Endothelial cell of umbilical vein (primary cell): ENCODE measurements at regions not wholly inside any gene's neighbourhood (a gene's known extent, or its start where the extent isn't known, plus 50 kb on each side); places are given as distances from the start of the nearest gene placed in this dataset.

Experiments used
- BruUV-seq: library from RNA; stranded (reverse); fragments of 400-500 nt; replicated peaks from 2 replicates; lab custom pipeline; 2021; lab: Mats Ljungman, UMichigan
- CTCF ChIA-PET: fragments of 300-600, 350-600 bp; sonication (Branson Sonifier 250); formaldehyde crosslinking; loops from one replicate; lab custom pipeline; 2021; ENCODE audit warnings: antibody characterized with exemption, inconsistent platforms; lab: Charles Lee
- POLR2A ChIA-PET: fragments of 300-600, 350-600 bp; sonication (Branson Sonifier 250); formaldehyde crosslinking; loops from one replicate; lab custom pipeline; 2021; ENCODE audit warnings: antibody characterized with exemption, inconsistent platforms; lab: Charles Lee
- DNase-seq: peaks from one replicate; pipeline ENCODE4 v3.0.0-alpha.2; 2011; ENCODE audit warnings: low read depth, low spot score
- FAIRE-seq: peaks from 2 replicates; lab custom pipeline; 2011; peaks lifted over from hg19 to GRCh38; lab: Jason Lieb, UNC
- H2AFZ ChIP-seq: 2 replicates; pipeline ENCODE4 v1.6.0; 2012; ENCODE audit warnings: low read depth, low read length, control low read depth, inconsistent platforms
- H3K27ac ChIP-seq: 2 replicates; pipeline ENCODE4 v1.5.1; 2011; ENCODE audit warnings: low read depth, mild to moderate bottlenecking, control low read depth, low read length, moderate library complexity; ENCODE audit not compliant: insufficient read depth
- H3K27me3 ChIP-seq, 2 experiments: 2 replicates each; pipeline versions ENCODE4 v1.6.0 to v1.6.1; 2011; ENCODE audit warnings: low read length in 2 of 2, mixed read lengths in 1 of 2; ENCODE audit not compliant: control insufficient read depth in 2 of 2, insufficient read depth in 2 of 2
- H3K36me3 ChIP-seq, 2 experiments: 2 replicates in 1 of 2; 3 replicates in 1 of 2; pipeline ENCODE4 v1.5.1; 2011; ENCODE audit warnings: low read length in 2 of 2, mild to moderate bottlenecking in 1 of 2, moderate library complexity in 1 of 2; ENCODE audit not compliant: control insufficient read depth in 2 of 2, insufficient read depth in 2 of 2; ENCODE audit errors: extremely low read depth in 1 of 2
- H3K4me1 ChIP-seq: 3 replicates; pipeline ENCODE4 v1.5.1; 2011; ENCODE audit warnings: mild to moderate bottlenecking, low read length; ENCODE audit not compliant: control insufficient read depth, insufficient read depth; ENCODE audit errors: extremely low read depth
- H3K4me2 ChIP-seq: 2 replicates; pipeline ENCODE4 v1.6.1; 2011; ENCODE audit warnings: low read length, control low read depth, mixed read lengths; ENCODE audit not compliant: insufficient read depth
- H3K4me3 ChIP-seq, 3 experiments: fragments of 200-600 bp in 1 of 3; sonication (generic), shearing (Covaris generic) in 1 of 3; replicated peaks in 1 of 3; 2 replicates each; pipeline ENCODE4 v1.5.1; 2011 to 2016; ENCODE audit warnings: control low read depth in 3 of 3, low read length in 3 of 3, mild to moderate bottlenecking in 2 of 3, inconsistent platforms in 1 of 3, low read depth in 1 of 3, moderate library complexity in 1 of 3; ENCODE audit not compliant: insufficient read depth in 1 of 3
- H3K79me2 ChIP-seq: 2 replicates; pipeline ENCODE4 v1.6.0; 2012; ENCODE audit warnings: low read length, inconsistent platforms; ENCODE audit not compliant: control insufficient read depth, insufficient read depth
- H3K9ac ChIP-seq: replicated peaks from 2 replicates; pipeline ENCODE3; 2011; ENCODE audit warnings: low read length, control low read depth; ENCODE audit not compliant: insufficient read depth; ENCODE audit errors: extremely low read depth
- H3K9me1 ChIP-seq: replicated peaks from 3 replicates; pipeline ENCODE4 v1.6.0; 2011; ENCODE audit warnings: mild to moderate bottlenecking, low read length; ENCODE audit not compliant: control insufficient read depth, insufficient read depth; ENCODE audit errors: extremely low read depth
- H3K9me3 ChIP-seq: replicated peaks from 2 replicates; pipeline ENCODE4 v1.5.1; 2012; ENCODE audit warnings: low read length, inconsistent platforms; ENCODE audit not compliant: control insufficient read depth, insufficient read depth
- H4K20me1 ChIP-seq: replicated peaks from 2 replicates; pipeline ENCODE3; 2011; ENCODE audit warnings: mild to moderate bottlenecking, low read length; ENCODE audit not compliant: control insufficient read depth, insufficient read depth; ENCODE audit errors: extremely low read depth
- EZH2 ChIP-seq: IDR thresholded peaks from 2 replicates; pipeline ENCODE4 v1.6.1; 2012; ENCODE audit warnings: borderline replicate concordance, low read depth, mild to moderate bottlenecking, moderate library complexity, low read length, inconsistent platforms; ENCODE audit not compliant: severe bottlenecking
- FOS ChIP-seq: IDR thresholded peaks from 2 replicates; pipeline ENCODE4 v1.6.1; 2011; ENCODE audit warnings: mild to moderate bottlenecking, low read length, moderate library complexity, borderline replicate concordance; ENCODE audit not compliant: insufficient read depth
- GATA2 ChIP-seq: IDR thresholded peaks from 2 replicates; pipeline ENCODE4 v1.7.0; 2011; ENCODE audit warnings: low read depth, mild to moderate bottlenecking, moderate library complexity, mixed read lengths, low read length; ENCODE audit not compliant: insufficient read length, insufficient read depth
- JUN ChIP-seq: IDR thresholded peaks from 2 replicates; pipeline ENCODE4 v1.6.1; 2011; ENCODE audit warnings: borderline replicate concordance, low read depth; ENCODE audit not compliant: insufficient read length, insufficient read depth
- MYC ChIP-seq: IDR thresholded peaks from one replicate; pipeline ENCODE4 v1.6.1; 2011; ENCODE audit warnings: mild to moderate bottlenecking, low read depth, low read length
- POLR2A ChIP-seq: IDR thresholded peaks from 2 replicates; pipeline ENCODE4 v1.6.1; 2012; ENCODE audit warnings: low read depth, mild to moderate bottlenecking, control low read depth, low read length
- POLR2AphosphoS5 ChIP-seq: IDR thresholded peaks from 2 replicates; pipeline ENCODE4 v1.6.1; 2012; ENCODE audit warnings: low read depth, mild to moderate bottlenecking, control low read depth, low read length, moderate library complexity; ENCODE audit not compliant: insufficient read depth
- dilution Hi-C: fragments of 300-500 bp; cut with MboI; formaldehyde crosslinking; loops from one replicate; pipeline ENCODE4 v1.15.0; 2019; ENCODE audit warnings: low sequenced_read_pairs; ENCODE audit not compliant: extremely low pct_ligation_motif_present
- intact Hi-C: fragments of 100-400 bp; cut with micrococcal nuclease; formaldehyde crosslinking; loops from one replicate; pipeline ENCODE4 v1.10.0; 2022
- TF ChIP-seq, protein P1 (sequence below): IDR thresholded peaks from 2 replicates; pipeline ENCODE4 v1.6.1; 2011; ENCODE audit not compliant: insufficient read depth, insufficient read length
- TF ChIP-seq, protein P2 (sequence below), 2 donors: IDR thresholded peaks; 1 replicate in 1 of 2; 2 replicates in 1 of 2; pipeline ENCODE4 v1.5.1; 2011; ENCODE audit warnings: low read length in 2 of 2, mild to moderate bottlenecking in 2 of 2, moderate library complexity in 2 of 2, control low read depth in 1 of 2, inconsistent platforms in 1 of 2, low read depth in 1 of 2; ENCODE audit not compliant: insufficient read depth in 1 of 2; ENCODE audit errors: extremely low read depth in 1 of 2

DNA sequence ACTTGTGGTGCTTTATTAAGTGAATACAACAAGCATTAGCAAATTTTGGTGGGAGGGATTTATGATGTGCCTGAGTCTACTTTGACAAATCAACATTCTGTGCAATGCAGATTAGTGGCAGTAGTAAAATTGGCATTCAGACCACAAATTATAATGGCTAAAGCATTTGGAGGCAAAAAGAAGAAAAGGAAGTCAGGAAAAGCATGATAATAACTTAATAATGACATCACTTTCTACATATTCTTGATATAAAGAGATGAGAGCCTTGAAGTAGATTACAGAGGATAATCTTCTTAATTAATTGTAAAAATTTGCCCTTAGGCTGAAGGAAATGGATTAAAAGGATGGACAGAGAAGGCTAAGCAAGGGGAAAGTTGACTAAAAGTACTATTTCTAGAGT lies 126.0 kb downstream of the SLC6A15 start:
- no peak for TF ChIP-seq EZH2
- no peak for TF ChIP-seq JUN
- TF ChIP-seq, protein P1, sequence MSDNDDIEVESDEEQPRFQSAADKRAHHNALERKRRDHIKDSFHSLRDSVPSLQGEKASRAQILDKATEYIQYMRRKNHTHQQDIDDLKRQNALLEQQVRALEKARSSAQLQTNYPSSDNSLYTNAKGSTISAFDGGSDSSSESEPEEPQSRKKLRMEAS, result no peak
- no peak for TF ChIP-seq FOS
- TF ChIP-seq POLR2A, result no peak
- TF ChIP-seq, protein P2, sequence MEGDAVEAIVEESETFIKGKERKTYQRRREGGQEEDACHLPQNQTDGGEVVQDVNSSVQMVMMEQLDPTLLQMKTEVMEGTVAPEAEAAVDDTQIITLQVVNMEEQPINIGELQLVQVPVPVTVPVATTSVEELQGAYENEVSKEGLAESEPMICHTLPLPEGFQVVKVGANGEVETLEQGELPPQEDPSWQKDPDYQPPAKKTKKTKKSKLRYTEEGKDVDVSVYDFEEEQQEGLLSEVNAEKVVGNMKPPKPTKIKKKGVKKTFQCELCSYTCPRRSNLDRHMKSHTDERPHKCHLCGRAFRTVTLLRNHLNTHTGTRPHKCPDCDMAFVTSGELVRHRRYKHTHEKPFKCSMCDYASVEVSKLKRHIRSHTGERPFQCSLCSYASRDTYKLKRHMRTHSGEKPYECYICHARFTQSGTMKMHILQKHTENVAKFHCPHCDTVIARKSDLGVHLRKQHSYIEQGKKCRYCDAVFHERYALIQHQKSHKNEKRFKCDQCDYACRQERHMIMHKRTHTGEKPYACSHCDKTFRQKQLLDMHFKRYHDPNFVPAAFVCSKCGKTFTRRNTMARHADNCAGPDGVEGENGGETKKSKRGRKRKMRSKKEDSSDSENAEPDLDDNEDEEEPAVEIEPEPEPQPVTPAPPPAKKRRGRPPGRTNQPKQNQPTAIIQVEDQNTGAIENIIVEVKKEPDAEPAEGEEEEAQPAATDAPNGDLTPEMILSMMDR (IDR thresholded peaks at IDR 0.05; ENCODE audit: extremely low read depth in 1 of 2, insufficient read depth in 1 of 2, low read depth in 1 of 2, low read length in 2 of 2), result no peak
- TF ChIP-seq GATA2, result no peak
- TF ChIP-seq MYC, result no peak
- TF ChIP-seq POLR2AphosphoS5, result no peak
- Histone ChIP-seq H3K36me3 (no peaks in the 10 kb centered on the region), H2AFZ (no peak overlapping the region), H3K4me1 (no peaks in the 10 kb centered on the region), H3K27ac (no peak overlapping the region), H3K27me3 (no peaks in the 10 kb centered on the region), H3K79me2 (no peaks in the 10 kb centered on the region), H3K4me3 (no peak overlapping the region), H3K9ac (no peak overlapping the region), H4K20me1 (no peaks in the 10 kb centered on the region), H3K9me3 (no peaks in the 10 kb centered on the region), H3K9me1 (no peaks in the 10 kb centered on the region), H3K4me2 (no peak overlapping the region)
- ChIA-PET CTCF (no interaction called here), POLR2A (no interaction called here)
- DNase-seq, result no peak
- no peak for FAIRE-seq
- dilution Hi-C loops, result no loop called here
- no TSS peak for BruUV-seq
- intact Hi-C loops, result loop anchor here (5.0 kb wide), 1 partner anchor 1586 kb away; no protein-coding TSS in a partner anchor
